A204.1 (cell line): ENCODE measurements at regions not wholly inside any gene's neighbourhood (a gene's known extent, or its start where the extent isn't known, plus 50 kb on each side); places are given as distances from the start of the nearest gene placed in this dataset.

Experiments used
- FAIRE-seq: peaks from 2 replicates; lab custom pipeline; 2012; peaks lifted over from hg19 to GRCh38; lab: Jason Lieb, UNC

DNA sequence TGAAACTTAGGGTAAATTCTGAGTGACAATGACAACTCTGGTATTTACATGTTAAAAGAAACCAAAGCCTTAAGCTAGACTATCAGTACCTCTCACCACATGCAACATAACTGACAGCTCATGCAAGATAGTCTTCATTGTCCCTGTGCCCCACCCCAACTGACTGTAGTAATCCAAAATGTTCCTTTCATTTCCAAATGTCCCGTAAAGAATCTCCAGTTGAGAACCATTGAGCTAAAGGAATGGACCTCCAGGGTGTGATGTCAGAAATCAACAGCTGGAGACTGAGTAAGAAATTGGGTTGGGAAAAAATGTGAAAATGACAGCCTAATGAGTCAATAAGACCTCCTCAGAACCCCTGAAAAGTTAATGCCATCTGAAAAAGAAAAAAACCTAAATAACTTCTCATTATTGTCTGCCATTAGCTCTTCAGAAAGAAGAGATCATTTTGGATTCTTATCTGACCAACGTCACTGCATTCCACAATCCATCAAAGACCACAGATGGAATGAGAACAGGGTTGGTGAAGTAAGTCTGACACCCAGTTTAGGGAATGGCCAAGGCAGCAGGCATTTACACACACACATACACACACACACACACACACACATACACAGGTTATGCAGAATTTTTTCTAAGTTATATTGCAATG is 51.7 kb upstream of the ACVR2A start:
- no peak for FAIRE-seq

DNA sequence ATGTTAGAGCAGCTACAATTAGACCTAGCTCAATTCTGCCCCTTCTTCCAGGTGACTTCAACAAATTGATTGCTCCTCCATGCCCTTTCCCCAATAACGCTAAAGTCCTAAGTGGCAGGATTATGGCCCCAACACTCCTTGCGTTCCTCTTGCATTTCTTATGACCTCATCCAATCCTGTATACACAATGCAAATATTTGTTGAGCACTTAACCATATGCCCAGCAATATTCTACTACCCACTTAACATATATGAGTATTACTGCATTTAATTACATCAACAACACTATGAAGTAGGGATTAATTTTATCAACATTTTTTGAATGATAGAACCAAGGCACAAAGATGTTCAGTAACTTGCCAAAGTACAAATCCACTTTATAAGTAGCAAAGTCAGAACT is 54.2 kb upstream of the ACVR2A start:
- FAIRE-seq = no peak

DNA sequence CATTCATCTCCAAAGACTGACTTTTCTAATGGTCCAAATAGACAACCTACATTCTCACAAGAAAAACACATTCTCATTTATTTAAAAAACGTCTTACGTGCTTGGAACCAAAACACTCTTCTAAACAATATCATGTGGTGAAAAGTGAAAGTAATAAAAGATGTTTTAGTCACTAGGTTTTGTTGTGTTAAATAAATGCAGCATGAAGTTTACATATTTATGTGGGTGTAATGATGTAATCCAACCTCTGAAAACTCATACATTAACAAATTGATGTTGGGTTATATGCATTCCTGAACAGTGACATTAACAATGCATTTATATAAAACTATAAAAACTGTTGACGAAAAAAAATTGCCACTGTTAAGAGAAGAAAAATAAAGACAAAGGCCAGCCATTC is 55.1 kb upstream of the ACVR2A start:
- no peak for FAIRE-seq

DNA sequence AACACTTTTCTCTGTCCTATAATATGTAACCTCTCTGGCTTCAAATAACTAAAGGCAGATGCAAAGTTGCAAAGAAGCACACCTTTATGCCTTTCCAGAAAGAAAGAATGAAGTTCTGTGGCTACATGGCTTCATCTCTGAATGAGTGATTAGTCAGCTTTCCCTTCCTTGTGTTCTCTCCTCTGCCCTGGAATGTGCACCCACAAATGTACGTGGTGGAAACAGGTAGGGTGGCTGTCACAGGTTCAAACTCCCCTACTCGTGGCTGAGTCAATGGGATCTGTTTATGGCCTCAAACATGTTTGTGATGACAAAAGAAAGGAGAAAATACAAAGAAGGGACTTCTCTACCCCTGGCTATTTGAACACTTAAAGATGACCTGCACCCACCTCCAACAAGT is 55.5 kb upstream of the ACVR2A start:
- FAIRE-seq = no peak

DNA sequence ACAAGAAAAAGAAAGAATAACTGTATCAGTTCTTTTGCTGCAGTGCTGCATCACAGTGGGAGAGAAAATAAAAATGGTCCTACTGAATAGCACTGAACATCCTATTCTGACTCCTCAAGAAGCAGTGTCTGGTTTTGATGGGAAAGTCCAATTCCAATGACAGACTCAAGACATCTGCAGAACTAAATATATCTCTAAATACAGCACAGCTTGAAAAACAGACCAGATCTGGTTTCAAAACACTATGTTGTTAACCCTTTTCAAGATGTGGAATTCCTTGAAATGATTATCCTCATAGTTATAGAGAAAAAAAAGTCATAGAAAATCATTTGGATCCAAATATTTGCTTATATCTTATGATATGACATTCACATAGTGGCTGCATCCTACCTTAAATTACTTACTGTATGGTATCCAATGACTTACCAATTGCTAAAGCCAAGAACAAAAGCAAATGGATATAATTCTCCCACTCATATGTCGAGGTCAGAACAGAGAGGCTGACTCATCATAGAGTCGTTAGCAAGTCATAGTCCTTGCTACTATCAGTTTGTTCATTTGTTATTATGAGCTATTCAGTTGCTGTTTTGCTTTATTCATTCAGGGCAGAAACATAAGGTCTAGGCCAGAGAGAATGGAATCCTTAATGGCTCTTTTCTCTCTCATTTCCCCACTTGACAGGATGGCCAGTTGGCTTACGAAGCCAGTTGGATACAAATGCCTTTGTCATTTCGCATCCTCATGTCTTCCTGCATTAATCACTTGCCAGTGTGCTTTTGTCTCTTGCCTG is 62.5 kb upstream of the ACVR2A start:
- FAIRE-seq = no peak

DNA sequence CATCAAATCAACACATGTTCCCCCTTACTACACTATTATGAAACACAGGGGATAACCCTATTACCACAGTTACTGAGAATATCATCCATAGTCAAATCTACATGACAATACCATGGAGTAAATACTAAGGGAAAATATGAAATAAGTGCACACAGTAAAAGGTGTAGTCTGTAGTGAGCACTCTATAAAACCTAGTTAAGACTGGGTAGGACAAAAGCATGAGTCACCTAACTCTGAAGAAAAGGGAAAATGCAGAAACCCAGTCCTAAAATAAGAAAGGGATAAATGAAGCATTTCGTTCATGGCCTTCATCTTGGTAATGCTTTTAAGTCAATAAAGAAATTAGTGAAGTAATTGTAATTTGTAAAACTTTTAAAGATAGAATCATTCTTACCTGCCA is 65.4 kb upstream of the ACVR2A start:
- FAIRE-seq = no peak

DNA sequence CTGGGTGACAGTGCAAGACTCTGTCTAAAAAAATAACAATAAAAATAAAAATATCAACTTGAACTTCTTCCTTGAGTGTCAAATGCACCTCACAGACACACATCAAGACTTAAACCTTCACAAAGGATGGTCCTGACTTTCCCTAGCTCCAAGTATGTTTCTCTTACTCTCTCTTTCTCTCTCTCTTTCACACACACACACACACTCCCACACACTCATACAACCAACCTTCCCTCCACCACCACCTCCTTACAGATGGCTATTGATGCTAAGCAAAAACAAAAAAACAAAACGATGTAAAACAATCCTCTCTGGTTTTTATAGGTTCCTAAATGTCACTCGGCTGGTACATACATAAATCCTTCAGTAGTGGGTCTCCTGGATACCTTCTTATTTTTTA is 67.4 kb upstream of the ACVR2A start:
- FAIRE-seq = no peak

DNA sequence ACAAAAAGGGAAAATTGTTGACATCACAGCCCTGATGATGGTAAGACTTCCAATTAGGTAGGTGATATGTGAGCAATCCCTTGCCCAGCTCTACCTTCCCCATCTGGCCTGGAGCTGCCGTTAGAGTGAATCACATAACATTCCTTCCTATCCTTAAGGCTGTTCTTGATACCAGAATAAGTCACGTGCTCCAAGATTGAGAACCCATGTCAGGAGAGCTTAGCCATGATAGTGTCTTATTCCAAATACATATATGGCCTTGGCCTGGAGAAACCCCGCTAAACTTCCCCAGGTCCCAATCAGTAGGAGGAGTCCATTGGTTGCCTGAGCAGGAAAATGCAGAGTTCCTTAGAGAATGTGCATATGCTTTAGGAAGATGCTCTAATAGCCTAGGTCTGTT is 70.0 kb upstream of the ACVR2A start:
- no peak for FAIRE-seq

DNA sequence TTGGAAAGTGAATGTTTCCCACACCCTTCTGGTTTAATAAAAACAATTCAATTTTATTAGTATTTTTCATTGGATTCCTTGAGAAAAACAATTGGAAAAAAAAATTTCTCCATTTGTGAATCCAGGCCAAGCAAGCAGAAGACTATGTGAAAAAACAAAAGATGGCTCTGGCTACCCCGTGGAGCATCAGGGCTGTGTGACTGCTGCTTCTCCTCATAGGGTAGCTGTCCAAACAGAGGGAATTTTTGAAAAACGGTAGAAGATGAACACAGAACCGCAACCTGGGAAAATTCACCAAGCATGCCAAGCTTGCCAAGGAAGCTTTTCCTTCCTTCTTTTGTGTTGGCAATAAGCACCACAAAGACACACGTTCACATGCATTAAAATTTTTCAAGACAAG is 71.3 kb upstream of the ACVR2A start:
- no peak for FAIRE-seq

DNA sequence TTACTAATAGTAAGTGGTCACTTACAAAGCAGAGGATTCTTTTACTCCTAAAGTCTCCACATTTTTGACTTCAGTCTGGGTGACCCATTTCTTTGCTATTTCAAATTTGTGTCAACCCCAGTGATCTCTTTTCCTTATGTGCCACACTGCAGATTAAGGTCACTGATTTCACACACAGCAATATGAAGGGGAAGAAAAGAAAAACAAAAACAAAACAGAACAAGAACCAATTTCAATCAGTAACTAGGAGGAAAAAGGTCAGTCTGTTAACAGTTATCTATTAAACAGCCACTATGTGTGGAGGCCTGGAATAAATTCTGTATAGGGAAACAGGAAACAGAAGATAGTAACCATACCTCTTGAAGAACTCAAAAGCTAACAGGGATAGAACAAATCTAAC is 72.0 kb upstream of the ACVR2A start:
- no peak for FAIRE-seq

DNA sequence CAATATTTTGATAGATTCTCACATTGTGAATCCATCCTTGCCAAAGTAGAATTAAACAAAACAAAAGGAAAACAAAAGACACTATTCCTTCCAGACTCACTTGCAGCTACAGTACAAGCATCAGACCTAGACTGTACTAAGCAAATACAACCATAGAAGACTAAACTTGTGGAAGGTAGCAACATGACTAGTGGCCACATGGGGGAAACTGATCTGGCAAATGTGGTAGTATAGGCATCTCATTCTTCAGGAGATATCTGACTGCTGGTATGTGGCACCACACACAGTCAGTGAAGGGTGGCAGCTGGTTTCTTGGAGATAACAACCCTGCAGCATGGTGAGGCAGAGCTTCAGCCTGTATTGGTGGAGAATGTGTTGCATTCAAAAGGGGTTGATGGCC is 81.0 kb upstream of the ACVR2A start:
- FAIRE-seq = no peak

DNA sequence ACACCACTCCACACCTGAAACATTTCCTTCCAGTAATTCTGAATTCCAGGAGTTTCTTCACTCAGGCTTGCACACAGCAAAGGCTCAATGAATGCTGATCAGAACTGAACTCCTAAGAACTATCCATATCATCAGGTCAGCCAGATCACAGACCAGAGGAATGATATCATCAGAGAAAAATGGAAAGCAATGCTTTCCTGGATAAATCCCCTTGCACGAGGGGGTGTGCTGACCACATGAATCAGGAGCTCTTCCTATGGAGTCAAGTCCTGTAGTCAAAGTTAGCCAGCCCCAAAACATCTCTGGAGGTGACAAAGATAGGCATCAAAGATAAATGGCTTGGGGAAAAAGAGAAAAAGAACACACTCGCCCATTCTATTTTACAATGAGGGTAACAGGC is 83.8 kb upstream of the ACVR2A start:
- no peak for FAIRE-seq

DNA sequence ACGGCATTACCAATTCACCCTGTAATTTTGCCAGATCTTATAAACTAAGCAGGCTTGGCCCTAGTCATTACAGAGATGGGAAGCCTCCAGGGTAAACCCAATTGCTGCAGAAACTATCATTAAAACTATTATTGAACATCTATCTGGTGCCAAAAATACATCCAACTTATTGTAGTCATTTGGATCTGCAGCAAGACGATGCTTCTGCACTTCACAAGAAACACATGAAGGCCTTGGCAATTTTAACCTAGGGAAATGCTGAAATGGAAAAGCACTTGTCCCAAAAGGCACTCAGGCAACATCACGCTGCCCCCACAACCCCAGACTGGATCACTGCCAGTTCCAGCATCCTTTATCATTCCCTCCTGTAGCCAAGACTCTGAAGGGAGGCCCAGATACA is 85.3 kb upstream of the ACVR2A start:
- FAIRE-seq = no peak

DNA sequence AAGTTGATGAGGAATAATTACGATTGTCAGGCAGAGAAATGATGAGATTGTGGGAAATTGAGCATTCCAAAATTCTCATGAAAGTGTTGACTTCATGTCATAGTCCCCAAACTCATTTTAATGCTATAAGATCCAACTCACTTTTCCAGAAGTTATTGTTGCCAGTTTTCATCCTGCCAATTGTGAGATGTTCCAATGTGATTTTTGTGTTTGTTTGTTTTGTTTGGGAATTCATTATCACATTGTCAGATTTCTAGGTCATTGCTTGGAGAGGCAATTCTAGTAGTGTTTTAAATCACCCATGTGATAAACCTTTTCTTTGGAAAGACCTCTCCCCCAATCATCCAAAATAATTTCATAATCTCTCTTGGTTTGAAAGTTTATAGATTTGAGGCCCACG is 86.0 kb upstream of the ACVR2A start:
- no peak for FAIRE-seq

DNA sequence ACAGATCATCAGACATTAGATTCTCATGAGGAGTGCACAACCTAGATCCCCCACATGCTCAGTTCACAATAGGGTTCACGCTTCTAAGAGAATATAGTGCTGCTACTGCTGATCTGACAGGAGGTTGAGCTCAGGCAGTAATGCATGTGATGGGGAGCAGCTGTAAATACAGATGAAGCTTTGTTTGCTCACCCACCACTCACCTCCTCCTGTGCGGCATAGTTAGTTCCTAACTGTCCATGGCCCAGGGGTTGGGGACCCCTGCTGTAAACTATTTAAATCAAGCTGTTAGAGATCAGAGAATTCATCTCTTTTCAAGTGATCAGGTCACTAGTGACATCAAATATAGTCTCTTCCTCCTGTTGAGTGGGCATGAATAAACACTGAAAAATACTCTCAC is 88.8 kb upstream of the ACVR2A start:
- FAIRE-seq = no peak

DNA sequence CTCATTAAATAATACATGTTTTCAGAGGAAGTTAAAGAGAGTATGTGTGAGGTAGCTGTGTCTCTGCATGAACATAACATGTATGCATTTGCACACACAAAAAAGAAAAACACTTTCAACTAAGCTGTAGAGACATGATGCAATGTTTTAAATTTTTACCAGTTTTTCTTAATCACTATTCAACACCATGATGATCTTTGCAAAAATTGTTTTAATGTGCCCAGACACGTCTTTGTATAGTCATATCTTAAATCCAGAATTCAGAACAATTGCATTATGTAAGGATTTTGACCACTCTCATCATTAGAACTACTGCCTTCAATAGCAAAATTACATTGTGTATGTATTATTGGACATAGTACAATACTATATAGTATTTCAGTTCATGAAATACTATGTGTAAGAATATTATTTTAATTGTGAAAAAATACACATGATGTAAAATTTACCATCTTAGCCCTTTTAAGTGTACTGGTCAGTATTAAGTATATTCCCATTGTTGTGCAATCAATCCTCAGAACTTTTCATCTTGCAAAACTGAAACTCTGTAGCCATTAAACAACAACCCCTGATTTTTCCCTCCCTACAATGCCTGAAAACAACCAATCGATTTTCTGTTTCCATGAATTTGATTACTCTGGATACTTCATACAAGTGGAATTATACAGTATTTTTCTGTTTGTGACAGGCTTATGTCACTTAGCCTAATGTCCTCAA is 104.5 kb upstream of the ACVR2A start:
- no peak for FAIRE-seq

DNA sequence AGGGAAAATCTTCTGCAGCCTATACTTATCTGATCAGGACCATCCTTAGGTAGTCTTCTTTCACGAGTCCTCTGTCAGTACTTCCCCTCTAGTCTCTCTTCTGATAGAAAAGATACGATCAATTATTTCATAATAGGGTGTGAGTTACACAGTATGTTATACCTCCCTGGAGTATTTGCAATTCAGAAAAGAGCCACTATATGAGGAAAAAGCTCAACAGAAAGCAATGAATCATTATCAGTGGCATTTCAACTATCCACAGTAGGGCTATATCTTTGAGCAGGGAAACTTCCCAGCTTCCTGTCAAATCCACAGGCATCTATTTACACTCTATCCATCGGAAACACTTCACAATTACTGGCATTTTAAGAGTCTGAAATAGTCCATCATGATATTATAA is 105.3 kb upstream of the ACVR2A start:
- no peak for FAIRE-seq

DNA sequence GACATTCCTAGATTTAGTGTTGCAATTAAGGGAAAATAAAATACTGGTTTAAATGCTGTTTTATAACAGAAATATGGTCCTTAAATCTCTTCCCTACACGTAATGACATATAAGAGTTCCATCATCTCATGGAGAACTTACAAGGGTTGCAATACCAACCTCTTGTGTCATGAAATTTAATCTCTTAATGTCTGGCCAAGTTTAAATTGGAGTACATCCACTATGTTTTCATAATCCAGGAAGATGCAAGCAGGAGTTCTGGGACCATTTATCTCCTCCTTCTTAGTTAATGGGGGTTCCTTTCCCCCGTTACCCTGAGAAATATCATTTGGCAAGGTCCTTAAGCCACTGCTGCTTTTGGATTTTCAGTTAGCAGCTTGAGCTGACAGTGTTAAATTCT is 126.0 kb upstream of the ACVR2A start:
- no peak for FAIRE-seq

DNA sequence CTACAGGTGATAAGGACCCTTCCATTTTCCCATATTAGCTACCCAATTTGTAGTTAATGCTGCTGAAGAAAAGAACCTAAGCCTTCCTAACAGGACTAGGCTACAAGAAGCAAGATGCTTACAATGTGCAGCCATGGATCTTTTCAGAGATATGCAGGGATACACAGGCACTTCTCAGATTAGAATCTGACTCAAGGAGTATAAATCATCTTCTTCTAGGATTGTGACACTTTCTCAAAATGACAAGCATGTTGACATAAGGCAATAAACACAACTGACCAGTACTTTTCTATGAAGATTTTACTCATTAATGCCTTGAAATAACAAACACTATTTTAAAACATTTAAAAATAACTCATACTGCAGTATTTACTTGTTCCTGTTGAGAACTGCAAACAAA is 127.9 kb upstream of the ACVR2A start:
- FAIRE-seq = no peak

DNA sequence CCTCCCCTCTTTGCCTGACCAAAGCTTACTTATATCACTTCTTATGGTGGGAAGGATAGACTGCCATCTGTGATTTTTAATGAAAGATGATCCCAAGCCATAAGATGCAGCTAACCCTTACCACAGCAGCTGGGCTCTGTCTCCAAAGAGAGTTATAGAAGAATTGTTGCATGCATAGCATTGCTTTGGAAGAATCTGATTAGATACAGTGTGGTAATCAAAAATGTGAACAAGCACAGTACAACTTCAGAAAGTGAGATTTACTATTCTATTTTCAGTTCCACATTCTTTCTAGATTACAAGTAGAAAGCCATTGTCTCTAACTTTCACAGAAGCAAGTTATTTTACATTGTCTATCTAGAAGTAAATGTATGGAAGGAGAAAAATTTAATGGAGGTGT is 129.0 kb upstream of the ACVR2A start:
- no peak for FAIRE-seq

DNA sequence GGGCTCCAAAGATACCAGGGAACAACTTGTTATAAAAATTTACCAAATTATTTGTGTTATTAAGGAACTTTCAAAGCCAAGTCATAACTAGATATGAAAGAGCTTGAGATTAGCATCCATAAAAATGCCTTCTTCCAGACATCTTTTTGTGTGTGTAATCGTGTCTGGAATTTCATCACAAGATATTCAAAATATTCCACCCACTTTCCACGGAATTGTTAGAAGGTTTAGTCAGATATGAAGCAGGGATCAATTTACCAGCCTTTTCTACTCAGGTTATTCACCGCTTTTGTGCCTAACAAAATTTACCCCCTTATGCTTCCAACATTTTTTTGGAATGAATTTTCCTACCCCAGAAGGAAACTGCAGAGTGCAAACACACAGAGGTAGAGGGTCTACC is 130.2 kb upstream of the ACVR2A start:
- no peak for FAIRE-seq

DNA sequence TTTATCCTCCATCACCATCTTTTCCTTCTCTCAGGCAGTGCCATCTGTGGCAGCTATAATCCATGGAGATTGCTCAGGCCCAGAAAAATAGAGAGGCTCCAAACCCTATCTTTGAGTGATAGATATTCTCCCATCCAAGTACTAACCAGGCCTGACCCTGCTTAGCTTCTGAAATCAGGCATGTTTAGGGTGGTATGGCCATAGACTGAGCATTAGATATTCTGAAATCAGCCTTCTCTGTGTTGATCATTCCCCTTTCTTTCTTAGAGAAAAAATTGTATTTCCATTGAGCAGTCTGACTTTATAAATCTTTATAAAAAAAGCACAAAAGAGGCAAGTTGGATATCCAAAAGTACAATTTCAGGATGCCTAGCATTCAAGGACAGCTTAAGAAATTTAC is 131.5 kb upstream of the ACVR2A start:
- no peak for FAIRE-seq

DNA sequence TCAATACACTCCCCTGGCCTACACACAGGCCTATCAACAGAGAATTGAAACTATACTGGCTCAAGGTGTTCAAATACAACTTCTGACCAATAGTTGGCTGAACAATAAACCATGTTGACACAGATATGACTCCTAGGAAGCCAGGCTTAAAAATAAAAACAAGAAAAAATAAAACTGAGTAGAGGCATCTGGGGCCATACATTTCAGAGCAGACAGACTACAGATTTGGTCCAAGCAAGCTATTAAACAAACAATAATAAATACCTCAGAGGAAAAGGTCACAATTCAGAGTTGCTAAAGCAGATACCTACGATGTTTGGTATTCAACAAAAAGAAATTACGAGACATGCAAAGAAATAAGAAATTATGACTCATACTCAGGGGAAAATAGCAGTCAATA is 132.8 kb upstream of the ACVR2A start:
- FAIRE-seq = no peak

DNA sequence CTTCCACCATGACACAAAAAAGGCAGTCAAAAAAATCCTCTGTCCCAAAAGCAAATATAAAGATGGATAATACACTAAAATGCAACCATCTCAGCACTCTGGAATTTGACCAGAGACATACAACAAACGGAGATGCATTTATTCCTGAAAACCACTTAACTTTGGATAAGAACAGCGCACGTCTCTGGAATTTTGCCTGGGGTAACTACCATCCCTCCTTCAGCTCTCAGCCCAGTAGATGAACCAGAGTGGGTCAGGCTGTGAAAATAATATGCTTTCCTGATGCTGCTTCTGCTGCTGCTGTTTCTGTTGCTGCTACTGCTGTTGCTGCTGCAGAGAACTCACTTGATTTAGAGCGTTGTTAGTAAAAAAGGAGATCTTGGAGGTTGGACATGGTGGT is 133.8 kb upstream of the ACVR2A start:
- FAIRE-seq = no peak
